Midbrain (tissue), 1 donor: ENCODE measurements at regions not wholly inside any gene's neighbourhood (a gene's known extent, or its start where the extent isn't known, plus 50 kb on each side); places are given as distances from the start of the nearest gene placed in this dataset.
"Not testable (repeated sequence)": the region's sequence is repeated elsewhere in the genome, so short reads cannot be mapped to it uniquely, and the experiment has no call there.

ENCODE experiments used
- DNase-seq: peaks from one replicate; lab custom pipeline; 2025; lab: John Stamatoyannopoulos, UW

DNA sequence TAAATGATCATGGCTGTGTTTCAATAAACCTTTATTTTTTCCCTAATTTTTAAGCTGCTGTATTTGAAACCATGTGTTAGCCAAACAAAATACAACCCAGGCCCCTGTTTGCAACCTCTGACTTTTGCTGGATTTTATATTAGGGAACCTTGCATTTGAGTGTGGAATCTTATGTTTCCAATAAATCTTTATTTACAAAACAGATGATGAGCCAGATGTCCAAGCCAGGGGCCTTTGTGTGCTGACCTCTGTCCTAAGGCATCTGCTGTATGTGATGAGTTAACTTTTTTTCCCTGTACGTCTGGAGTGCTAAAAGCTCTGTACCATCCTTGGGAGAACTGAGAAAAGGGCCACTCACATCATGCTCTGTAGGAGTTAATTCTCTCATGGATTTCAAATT, 162.9 kb downstream of the TRIB2 start:
- no peak for DNase-seq

DNA sequence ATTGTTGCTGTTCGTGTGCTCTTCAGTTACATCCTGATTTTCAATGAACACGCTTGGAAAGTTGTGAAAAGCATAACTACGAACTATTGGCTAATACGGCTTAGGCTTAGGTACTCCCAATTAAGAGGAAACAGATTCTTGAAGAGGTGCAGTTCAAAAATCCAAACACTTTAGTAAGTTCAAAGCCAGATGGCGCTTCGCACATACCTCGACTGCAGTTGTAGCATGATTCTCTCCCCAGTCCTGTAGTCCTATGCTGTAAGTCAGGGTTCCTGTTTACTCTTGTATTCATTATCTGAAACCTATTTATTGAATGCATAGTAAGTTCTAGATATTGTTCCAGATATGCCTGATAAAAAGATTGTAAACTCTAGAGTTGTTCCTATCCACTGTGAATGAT, 165.2 kb downstream of the TRIB2 start:
- DNase-seq: no peak

- DNase-seq: no peak
Measured at GRCh38 chr2:12882393-12882792, 165.7 kb downstream of the TRIB2 start.

DNA sequence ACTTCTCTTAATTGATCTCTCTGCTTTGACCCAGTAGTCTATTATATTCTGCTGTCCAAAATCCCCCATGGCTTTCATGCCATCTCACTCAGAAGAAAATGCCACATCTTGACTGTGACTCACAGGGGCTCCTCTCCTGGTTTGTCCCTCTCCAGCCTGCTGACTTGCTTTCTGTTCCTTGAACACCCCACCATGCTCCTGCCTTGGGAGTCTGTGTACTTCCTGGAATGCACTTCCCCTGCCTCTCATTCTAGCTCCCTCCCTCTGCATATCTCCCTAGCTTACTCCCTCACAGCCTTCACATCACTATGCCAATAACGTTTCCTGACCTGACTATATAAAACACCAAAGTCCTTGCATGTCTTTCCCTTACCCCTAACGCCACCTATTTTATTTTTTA, 167.2 kb downstream of the TRIB2 start:
- no peak for DNase-seq

- no peak for DNase-seq
Measured at GRCh38 chr2:12884713-12885282, 168.1 kb downstream of the TRIB2 start.

- DNase-seq: no peak
Measured at GRCh38 chr2:12890066-12890465, 173.3 kb downstream of the TRIB2 start.

DNA sequence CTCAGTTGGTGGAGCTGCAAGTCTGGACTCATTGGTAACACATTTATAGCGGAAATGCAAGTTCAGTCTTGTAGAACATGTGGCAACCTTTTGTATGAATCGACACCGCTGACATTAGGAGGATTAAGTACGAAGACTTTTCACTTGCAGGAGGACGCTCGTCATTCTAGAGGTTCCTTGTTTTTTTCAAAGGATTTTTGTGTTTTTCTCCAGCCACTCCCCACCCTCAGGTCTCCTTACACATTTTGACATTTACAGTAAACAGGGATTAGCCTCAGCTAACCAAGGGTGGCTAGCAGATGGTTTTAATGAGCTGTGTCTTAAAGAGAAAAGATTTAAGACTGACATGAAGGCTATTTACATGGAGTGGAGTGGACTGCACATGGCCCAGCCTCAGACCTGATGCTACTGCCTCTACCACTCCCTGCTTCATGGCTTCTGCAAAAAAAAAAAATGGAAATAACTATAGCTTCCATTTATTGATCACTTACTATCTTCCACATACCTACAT, 173.8 kb downstream of the TRIB2 start:
- no peak for DNase-seq

DNA sequence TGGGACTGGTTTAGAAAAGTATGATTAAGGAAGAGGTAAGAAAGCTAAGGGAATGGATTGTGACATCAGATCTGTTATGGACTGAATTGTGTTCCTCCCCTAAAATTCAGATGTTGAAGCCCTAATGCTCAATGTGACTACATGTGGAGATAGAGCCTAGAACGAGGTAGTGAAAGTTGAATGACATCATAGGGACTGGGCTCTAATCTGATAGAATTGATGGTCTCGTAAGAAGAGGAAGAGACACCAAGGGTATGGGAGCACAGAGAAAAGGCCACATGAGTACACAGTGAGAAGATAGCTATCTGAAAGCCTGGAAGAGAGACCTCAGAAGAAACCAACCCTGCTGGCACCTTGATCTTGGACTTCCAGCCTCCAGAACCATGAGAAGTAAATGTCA, 178.3 kb downstream of the TRIB2 start:
- DNase-seq: no peak

DNA sequence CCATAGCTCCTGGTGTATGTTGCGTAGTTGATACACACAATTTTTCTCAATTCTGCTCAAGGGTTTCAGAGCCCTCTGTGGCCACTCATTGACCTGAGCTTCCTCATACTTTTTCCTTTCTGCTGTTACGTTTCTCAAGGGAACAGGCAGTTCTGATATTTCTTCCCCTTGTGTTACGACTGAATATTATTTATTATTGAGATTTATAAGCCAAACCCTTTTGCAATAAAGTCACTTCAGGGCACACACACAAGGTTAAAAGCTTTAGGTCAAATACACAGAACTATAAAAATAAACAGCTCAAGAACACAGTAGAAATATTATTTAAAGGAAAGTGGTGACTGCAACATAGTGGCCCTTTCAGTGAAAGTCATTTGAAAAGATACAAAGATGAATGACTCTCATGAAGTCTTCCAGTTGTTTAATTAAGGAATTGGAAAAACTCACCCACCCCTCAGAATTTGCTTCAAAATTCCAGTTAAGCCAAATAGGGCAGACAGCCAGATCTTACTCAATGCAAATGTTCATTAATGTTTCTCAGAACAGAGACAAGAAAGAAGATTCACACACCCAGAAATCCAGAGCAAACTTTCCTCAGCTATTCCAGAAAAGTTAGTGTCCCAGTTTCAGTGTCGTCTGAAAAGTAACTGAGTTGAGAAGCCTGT, 179.7 kb downstream of the TRIB2 start:
- DNase-seq: no peak

GRCh38 chr2:12897181-12897580, 180.4 kb downstream of the TRIB2 start:
- no peak for DNase-seq

GRCh38 chr2:12903272-12903671, 186.5 kb downstream of the TRIB2 start:
- no peak for DNase-seq

DNA sequence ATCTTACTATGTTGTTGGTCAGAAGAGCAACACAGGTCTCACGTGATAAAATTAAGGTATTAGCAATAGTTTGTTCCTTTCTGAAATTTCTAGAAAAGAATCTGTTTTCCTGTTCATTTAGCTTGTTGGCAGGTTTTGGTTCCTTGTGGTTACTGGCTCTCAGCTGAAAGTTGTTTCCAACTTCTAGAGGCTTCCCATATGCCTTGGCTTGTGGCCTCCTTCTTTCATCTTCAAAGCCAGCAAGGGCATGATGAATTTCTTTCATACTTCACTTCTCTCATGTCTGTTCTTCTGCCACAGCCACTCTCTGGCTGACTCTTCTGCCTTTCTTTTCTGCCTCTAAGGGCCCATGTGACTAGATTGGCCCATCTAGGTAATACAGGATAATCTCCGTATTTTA, 193.7 kb downstream of the TRIB2 start:
- DNase-seq: no peak

- DNase-seq: no peak
Measured at GRCh38 chr2:12915787-12916186, 199.1 kb downstream of the TRIB2 start.

GRCh38 chr2:12918138-12918834, 201.6 kb downstream of the TRIB2 start:
- no peak for DNase-seq

DNA sequence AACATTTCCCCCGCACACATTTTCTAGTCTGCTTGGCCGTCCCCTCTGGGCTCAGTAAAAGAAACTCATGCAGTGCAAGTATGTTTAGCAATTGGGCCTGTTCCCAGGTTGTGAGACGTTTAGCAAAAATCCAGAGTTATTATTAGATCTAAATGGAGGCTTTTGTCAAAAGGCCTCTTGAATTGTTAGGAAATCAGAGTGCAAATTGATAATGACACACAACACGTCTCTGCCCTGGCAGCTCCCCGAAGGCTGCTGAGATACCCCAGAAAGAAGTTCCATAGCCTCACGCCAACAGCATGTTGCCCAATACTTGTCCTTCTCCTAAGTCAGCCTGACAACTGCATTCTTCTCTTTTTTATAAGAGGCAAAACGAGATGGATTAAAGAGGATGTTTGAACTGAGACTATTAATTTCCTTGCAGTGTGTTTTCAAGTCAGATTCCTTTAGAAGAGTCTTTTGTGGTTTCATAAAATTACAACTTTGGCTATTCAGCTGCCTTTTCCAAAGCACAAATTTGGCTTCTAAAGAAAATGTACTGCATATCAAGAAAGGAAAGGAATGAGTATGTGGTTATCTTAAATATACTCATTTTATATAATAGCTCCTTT, 202.2 kb downstream of the TRIB2 start:
- peak; percentile 33 for DNase-seq

DNA sequence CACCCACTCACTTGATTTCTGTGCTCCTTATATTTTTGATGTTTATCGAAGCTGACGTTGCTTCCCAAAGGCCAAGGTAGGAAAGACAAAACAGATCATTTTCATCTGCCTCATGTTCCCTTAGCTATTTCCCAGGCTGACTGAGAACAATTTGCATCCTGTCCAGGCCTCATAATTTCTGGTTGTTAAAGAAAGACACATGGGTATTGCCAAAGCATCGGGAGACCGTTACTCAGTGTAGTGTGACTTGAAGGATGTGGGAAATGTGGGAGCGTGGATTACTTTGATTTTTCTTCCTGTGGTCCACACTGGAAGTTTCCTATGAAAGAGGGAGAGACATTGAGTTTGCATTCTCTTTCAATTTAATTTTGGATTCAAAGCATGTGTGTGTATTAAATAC, 204.6 kb downstream of the TRIB2 start:
- DNase-seq: no peak

DNA sequence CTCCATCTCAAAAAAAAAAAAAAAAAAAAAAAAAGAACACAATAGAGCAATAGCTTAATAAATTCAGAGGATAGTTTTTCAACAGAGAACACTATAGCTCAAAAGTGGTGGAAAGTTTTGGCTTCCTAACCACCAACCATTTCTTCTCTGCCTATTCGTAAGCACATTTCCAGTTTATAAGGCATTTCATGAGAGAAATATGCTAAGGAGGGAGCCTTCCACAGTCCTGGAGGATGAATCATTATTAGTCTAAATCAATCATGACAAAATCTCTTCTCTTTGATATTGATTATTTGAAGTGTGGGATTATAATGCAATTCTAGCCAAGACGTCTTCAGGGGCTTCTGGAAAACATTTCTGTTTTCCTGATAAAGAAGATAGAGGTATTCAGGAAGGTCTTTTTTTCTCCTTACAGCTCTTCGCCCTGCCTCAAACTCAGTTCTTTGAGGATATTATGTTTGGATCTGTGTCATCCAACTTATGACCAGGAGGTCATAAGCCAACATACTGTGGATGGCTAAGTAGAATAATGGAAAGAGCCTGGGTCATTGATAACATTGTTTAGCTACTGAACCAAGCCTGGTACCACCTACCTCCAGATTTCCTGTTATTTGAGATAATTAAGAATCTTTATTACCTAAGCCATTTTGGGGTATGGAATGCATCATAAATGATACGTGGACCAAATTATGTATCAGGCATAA, 207.3 kb downstream of the TRIB2 start:
- no peak for DNase-seq

GRCh38 chr2:12926641-12927040, 209.9 kb downstream of the TRIB2 start:
- not testable (repeated sequence) for DNase-seq

- DNase-seq: no peak
Measured at GRCh38 chr2:12928197-12928774, 211.6 kb downstream of the TRIB2 start.

DNA sequence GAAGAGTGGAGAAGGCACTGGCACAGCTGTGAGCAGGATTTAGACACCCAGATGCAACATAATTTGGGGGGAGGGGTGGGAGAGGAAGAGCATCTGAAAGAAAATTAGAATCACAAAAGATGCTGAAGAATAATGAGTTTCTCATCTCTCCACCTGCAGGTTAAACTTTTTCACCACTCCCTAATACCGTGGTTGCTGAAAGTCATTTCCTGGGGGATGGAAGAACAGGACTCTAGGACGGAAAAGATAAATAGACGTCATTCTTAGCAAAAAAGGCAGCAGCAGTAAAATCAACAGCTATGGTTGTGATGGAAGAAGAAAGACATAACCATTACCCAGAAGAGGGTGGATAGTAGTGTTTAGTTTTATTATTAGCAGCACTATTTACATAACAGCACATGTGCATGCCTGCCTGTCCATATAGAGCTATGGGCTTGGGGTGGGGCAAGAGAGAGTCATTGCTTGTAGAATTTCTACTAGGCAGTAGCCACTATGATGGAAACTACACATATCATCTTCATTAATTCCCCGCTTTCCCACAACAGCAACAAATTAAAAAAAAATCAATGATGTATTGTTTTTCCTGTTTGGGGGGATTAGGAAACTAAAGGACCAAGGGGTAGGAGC, 212.2 kb downstream of the TRIB2 start:
- DNase-seq: no peak

- DNase-seq: no peak
Measured at GRCh38 chr2:12929758-12930157, 213.0 kb downstream of the TRIB2 start.
